ENCODE measurements at regions not wholly inside any gene's neighbourhood (a gene's known extent, or its start where the extent isn't known, plus 50 kb on each side); places are given as distances from the start of the nearest gene placed in this dataset.

GRCh38 chr5:162372256-162372655, 304.7 kb downstream of the GABRG2 start:
- H3K79me2 ChIP-seq (ENCODE audit: control insufficient read depth, insufficient read depth, low read length): no peaks in the 10 kb centered on the region

More at GRCh38 chr5:162372256-162372655, 304.7 kb downstream of the GABRG2 start:
- Histone ChIP-seq H3K9me3 (replicated peaks; ENCODE audit: control insufficient read depth, insufficient read depth, low read length) (peaks cover 4% of the 10 kb centered on the region), H3K9me1 (replicated peaks; ENCODE audit: control insufficient read depth, extremely low read depth, insufficient read depth, low read length) (no peaks in the 10 kb centered on the region), H4K20me1 (replicated peaks; ENCODE audit: control insufficient read depth, extremely low read depth, insufficient read depth, low read length) (no peaks in the 10 kb centered on the region), H3K27ac (ENCODE audit: insufficient read depth, low read depth, low read length) (no peak overlapping the region), H3K4me3 (replicated peaks in 1 of 3; ENCODE audit: insufficient read depth in 1 of 3, low read depth in 1 of 3, low read length in 3 of 3) (no peak overlapping the region), H3K4me2 (ENCODE audit: insufficient read depth, low read length) (no peak overlapping the region), H2AFZ (ENCODE audit: low read depth, low read length) (no peak overlapping the region), H3K9ac (replicated peaks; ENCODE audit: extremely low read depth, insufficient read depth, low read length) (no peak overlapping the region), H3K4me1 (ENCODE audit: control insufficient read depth, extremely low read depth, insufficient read depth, low read length) (no peaks in the 10 kb centered on the region), H3K27me3 (ENCODE audit: control insufficient read depth in 2 of 2, insufficient read depth in 2 of 2, low read length in 2 of 2) (no peaks in the 10 kb centered on the region), H3K36me3 (ENCODE audit: control insufficient read depth in 2 of 2, extremely low read depth in 1 of 2, insufficient read depth in 2 of 2, low read length in 2 of 2) (no peaks in the 10 kb centered on the region)
- no peak for FAIRE-seq
- dilution Hi-C loops (cut with MboI; ENCODE audit: extremely low pct_ligation_motif_present, low sequenced_read_pairs) (no loop called here), intact Hi-C loops (cut with micrococcal nuclease) (no loop called here)
- no peak for DNase-seq (ENCODE audit: low read depth, low spot score)
- TF ChIP-seq EZH2 (IDR thresholded peaks at IDR 0.05; ENCODE audit: borderline replicate concordance, low read depth, low read length, severe bottlenecking): no peak
- TF ChIP-seq GATA2 (IDR thresholded peaks at IDR 0.05; ENCODE audit: insufficient read depth, insufficient read length, low read depth, low read length): no peak
- TF ChIP-seq POLR2A (IDR thresholded peaks at IDR 0.05; ENCODE audit: low read depth, low read length): no peak
- no peak for TF ChIP-seq CTCF (IDR thresholded peaks at IDR 0.05; ENCODE audit: extremely low read depth in 1 of 2, insufficient read depth in 1 of 2, low read depth in 1 of 2, low read length in 2 of 2)
- TF ChIP-seq MYC (IDR thresholded peaks at IDR 0.05; ENCODE audit: low read depth, low read length): no peak
- TF ChIP-seq, protein P1, sequence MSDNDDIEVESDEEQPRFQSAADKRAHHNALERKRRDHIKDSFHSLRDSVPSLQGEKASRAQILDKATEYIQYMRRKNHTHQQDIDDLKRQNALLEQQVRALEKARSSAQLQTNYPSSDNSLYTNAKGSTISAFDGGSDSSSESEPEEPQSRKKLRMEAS (IDR thresholded peaks at IDR 0.05; ENCODE audit: insufficient read depth, insufficient read length): no peak
- ChIA-PET CTCF (no interaction called here), POLR2A (no interaction called here)
- no TSS peak for BruUV-seq (replicated peaks)

Data from endothelial cell of umbilical vein (primary cell).